GM18511 (cell line): ENCODE measurements at regions not wholly inside any gene's neighbourhood (a gene's known extent, or its start where the extent isn't known, plus 50 kb on each side); places are given as distances from the start of the nearest gene placed in this dataset.

Experiments
- ATAC-seq: cut with Tn5 transposase; IDR thresholded peaks from one replicate; pipeline ENCODE4 v1.9.1; 2021; ENCODE audit warnings: mild to moderate bottlenecking, moderate library complexity; ENCODE audit not compliant: unreplicated experiment

DNA sequence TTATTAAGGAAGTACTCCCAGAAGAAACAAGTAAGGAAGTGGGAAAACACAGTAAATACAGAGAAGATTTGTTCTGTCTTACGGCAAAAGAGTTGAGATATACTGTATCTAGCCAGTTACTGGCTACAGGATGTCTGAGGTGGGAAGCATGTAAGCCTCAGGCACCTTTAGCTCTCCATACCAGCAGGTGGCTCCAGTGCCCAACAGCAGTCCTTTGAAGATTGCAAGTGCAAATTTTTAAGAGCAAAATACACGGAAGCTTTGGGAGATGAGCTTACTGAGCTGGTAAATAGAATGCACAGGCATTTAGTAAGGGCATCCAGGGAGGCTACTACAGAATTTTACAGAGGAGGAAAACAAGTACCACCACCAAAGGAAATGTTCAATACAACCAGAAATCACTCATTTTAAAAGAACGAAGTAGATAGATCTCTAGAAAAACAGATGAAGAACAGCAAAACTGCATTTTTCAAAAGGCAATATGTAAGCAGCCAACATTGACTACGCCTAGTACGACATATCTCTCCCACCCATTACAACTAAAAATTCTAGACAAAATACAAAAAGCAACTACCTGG is 57.9 kb upstream of the VSTM2B start:
- ATAC-seq, result no peak

DNA sequence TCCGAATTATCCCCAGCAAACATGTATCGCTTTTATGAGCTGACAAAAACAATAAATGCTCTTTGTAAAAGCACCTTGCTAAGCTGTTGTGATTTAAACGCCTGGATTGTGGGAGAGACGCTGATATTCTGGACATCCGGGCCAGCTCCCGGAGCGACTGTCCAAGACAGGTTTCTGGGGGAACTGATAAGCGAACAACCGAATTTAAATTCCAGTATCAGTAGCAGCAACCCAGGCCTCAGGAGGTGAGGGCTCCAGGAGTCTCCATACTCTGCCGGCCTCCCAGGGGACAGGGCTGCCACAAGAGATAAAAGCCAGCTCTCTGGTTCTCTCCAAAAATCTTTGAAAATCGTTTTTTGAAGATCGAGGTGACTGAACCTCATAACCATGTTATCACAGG is 50.3 kb upstream of the VSTM2B start:
- no peak for ATAC-seq
